SK-N-SH (cell line): ENCODE measurements at regions not wholly inside any gene's neighbourhood (a gene's known extent, or its start where the extent isn't known, plus 50 kb on each side); places are given as distances from the start of the nearest gene placed in this dataset.

Experiments
- CTCF ChIA-PET: fragments of 300-600, 350-600 bp; formaldehyde crosslinking; extraction: SDS; loops from one replicate; lab custom pipeline; 2021; lab: Yijun Ruan, JAX
- POLR2A ChIA-PET: fragments of 350-600 bp; sonication (Branson Sonifier 250); formaldehyde crosslinking; extraction: SDS; loops from one replicate; lab custom pipeline; 2020; ENCODE audit warnings: antibody characterized with exemption, inconsistent platforms; lab: Yijun Ruan, JAX
- DNase-seq: peaks from one replicate; pipeline ENCODE4 v3.0.0; 2012
- H2AFZ ChIP-seq: fragments of 200-600 bp; sonication (generic); 2 replicates; pipeline ENCODE4 v1.8.1; 2016; ENCODE audit warnings: antibody characterized with exemption, mild to moderate bottlenecking, low read depth
- H3F3A ChIP-seq: fragments of 200-600 bp; sonication (generic); replicated peaks from 2 replicates; pipeline ENCODE3; 2016; ENCODE audit warnings: antibody characterized with exemption, mild to moderate bottlenecking; ENCODE audit not compliant: insufficient read depth
- H3K27ac ChIP-seq, 2 experiments: fragments of 200-500 bp in 1 of 2; fragments of 200-600 bp in 1 of 2; sonication (Bioruptor generic) in 1 of 2; sonication (generic), shearing (Covaris generic) in 1 of 2; 2 replicates each; pipeline versions ENCODE4 v1.5.1 to v1.6.1; 2014 to 2016; ENCODE audit warnings: low read depth in 2 of 2, inconsistent platforms in 1 of 2, low read length in 1 of 2, mild to moderate bottlenecking in 1 of 2, mixed read lengths in 1 of 2
- H3K27me3 ChIP-seq: fragments of 200-600 bp; sonication (generic), shearing (Covaris generic); 2 replicates; pipeline ENCODE4 v1.6.1; 2016; ENCODE audit warnings: mixed run types; ENCODE audit not compliant: insufficient read depth
- H3K36me3 ChIP-seq, 2 experiments: fragments of 200-500 bp in 1 of 2; fragments of 200-600 bp in 1 of 2; sonication (Bioruptor generic) in 1 of 2; sonication (generic) in 1 of 2; replicated peaks in 1 of 2; 2 replicates each; pipeline versions ENCODE3 to v1.5.1; 2014 to 2016; ENCODE audit warnings: low read length in 1 of 2, mild to moderate bottlenecking in 1 of 2; ENCODE audit not compliant: insufficient read depth in 2 of 2, control insufficient read depth in 1 of 2
- H3K4me1 ChIP-seq, 2 experiments: fragments of 200-500 bp in 1 of 2; fragments of 200-600 bp in 1 of 2; sonication (Bioruptor generic) in 1 of 2; sonication (generic), shearing (Covaris generic) in 1 of 2; 2 replicates each; pipeline versions ENCODE4 v1.5.1 to v1.6.1; 2014 to 2016; ENCODE audit warnings: low read depth in 1 of 2, low read length in 1 of 2, mixed run types in 1 of 2; ENCODE audit not compliant: insufficient read depth in 2 of 2, control insufficient read depth in 1 of 2
- H3K4me2 ChIP-seq: fragments of 200-600 bp; sonication (generic), shearing (Covaris generic); 2 replicates; pipeline ENCODE4 v1.6.1; 2017; ENCODE audit warnings: mixed run types
- H3K4me3 ChIP-seq, 2 experiments: fragments of 200-500 bp in 1 of 2; fragments of 200-600 bp in 1 of 2; sonication (Bioruptor generic) in 1 of 2; sonication (generic), shearing (Covaris generic) in 1 of 2; 2 replicates each; pipeline versions ENCODE4 v1.5.1 to v1.8.1; 2014 to 2016; ENCODE audit warnings: low read depth in 2 of 2, inconsistent platforms in 1 of 2, low read length in 1 of 2, mild to moderate bottlenecking in 1 of 2, mixed read lengths in 1 of 2, moderate library complexity in 1 of 2
- H3K79me2 ChIP-seq: fragments of 200-600 bp; sonication (generic); 2 replicates; pipeline ENCODE4 v1.8.1; 2017; ENCODE audit warnings: mild to moderate bottlenecking; ENCODE audit not compliant: insufficient read depth
- H3K9ac ChIP-seq: fragments of 200-600 bp; sonication (generic); 2 replicates; pipeline ENCODE4 v1.6.1; 2017; ENCODE audit warnings: mixed run types
- H3K9me2 ChIP-seq: fragments of 200-600 bp; sonication (generic); 2 replicates; pipeline ENCODE4 v1.6.1; 2017; ENCODE audit warnings: mixed run types
- H3K9me3 ChIP-seq: fragments of 200-600 bp; sonication (generic); 2 replicates; pipeline ENCODE4 v1.6.1; 2017; ENCODE audit warnings: mixed run types, mild to moderate bottlenecking, moderate library complexity
- H4K20me1 ChIP-seq: fragments of 200-600 bp; sonication (generic); 2 replicates; pipeline ENCODE4 v1.6.1; 2017; ENCODE audit warnings: mild to moderate bottlenecking, mixed run types; ENCODE audit not compliant: insufficient read depth
- ELF1 ChIP-seq: IDR thresholded peaks from 2 replicates; pipeline ENCODE4 v1.4.0; 2012
- EZH2phosphoT487 ChIP-seq: fragments of 200-600 bp; sonication (generic); IDR thresholded peaks from 2 replicates; pipeline ENCODE4 v1.6.1; 2017; ENCODE audit warnings: low read depth, mixed run types, mild to moderate bottlenecking, antibody characterized with exemption, moderate library complexity, borderline replicate concordance
- FOXJ3 ChIP-seq: sonication (generic); formaldehyde crosslinking; IDR thresholded peaks from 2 replicates; pipeline ENCODE4 v1.5.1; 2020; ENCODE audit warnings: mild to moderate bottlenecking, missing genetic modification reagents
- FOXM1 ChIP-seq: IDR thresholded peaks from 2 replicates; pipeline ENCODE4 v1.4.0; 2012; ENCODE audit warnings: low read depth, mild to moderate bottlenecking
- GATA2 ChIP-seq: sonication (generic); formaldehyde crosslinking; IDR thresholded peaks from 2 replicates; pipeline ENCODE4 v1.5.0; 2020; ENCODE audit warnings: mild to moderate bottlenecking, missing genetic modification reagents
- JUND ChIP-seq: IDR thresholded peaks from 2 replicates; pipeline ENCODE4 v1.4.0; 2012
- MEF2A ChIP-seq: IDR thresholded peaks from 2 replicates; pipeline ENCODE4 v1.4.0; 2012; ENCODE audit warnings: low read depth, borderline replicate concordance
- MXI1 ChIP-seq: IDR thresholded peaks from 2 replicates; pipeline ENCODE4 v1.6.1; 2012; ENCODE audit warnings: mild to moderate bottlenecking, low read depth, low read length, improper control_type of control experiment
- NRF1 ChIP-seq: IDR thresholded peaks from 2 replicates; pipeline ENCODE4 v1.6.1; 2012; ENCODE audit warnings: low read depth, mild to moderate bottlenecking, low read length
- POLR2AphosphoS5 ChIP-seq: IDR thresholded peaks from 2 replicates; pipeline ENCODE4 v1.6.1; 2012; ENCODE audit warnings: low read depth, low read length
- RAD21 ChIP-seq: IDR thresholded peaks from 2 replicates; pipeline ENCODE4 v1.6.1; 2012; ENCODE audit warnings: mild to moderate bottlenecking, low read length
- RXRA ChIP-seq: IDR thresholded peaks from 2 replicates; pipeline ENCODE4 v1.4.0; 2012; ENCODE audit warnings: low read depth, mild to moderate bottlenecking, borderline replicate concordance
- SIN3A ChIP-seq: IDR thresholded peaks from 2 replicates; pipeline ENCODE4 v1.6.1; 2012; ENCODE audit warnings: low read depth, mild to moderate bottlenecking, low read length, moderate library complexity, borderline replicate concordance
- SMC3 ChIP-seq: IDR thresholded peaks from 2 replicates; pipeline ENCODE4 v1.6.1; 2012; ENCODE audit warnings: low read depth, low read length, improper control_type of control experiment
- TAF1 ChIP-seq: IDR thresholded peaks from 2 replicates; pipeline ENCODE4 v1.6.1; 2012; ENCODE audit warnings: low read depth, mild to moderate bottlenecking, low read length, moderate library complexity, borderline replicate concordance
- TCF12 ChIP-seq: IDR thresholded peaks from 2 replicates; pipeline ENCODE4 v1.4.0; 2012
- TEAD4 ChIP-seq: IDR thresholded peaks from 2 replicates; pipeline ENCODE4 v1.4.0; 2012; ENCODE audit warnings: mild to moderate bottlenecking, borderline replicate concordance; ENCODE audit not compliant: insufficient read depth
- YY1 ChIP-seq: IDR thresholded peaks from 2 replicates; pipeline ENCODE4 v1.4.0; 2012; ENCODE audit warnings: low read depth, mild to moderate bottlenecking
- WGBS: methylation state at CpG from one replicate; pipeline ENCODE4 v1.1.6; 2017; ENCODE audit warnings: low lambda C conversion rate; 5-methylcytosine and 5-hydroxymethylcytosine counted together
- TF ChIP-seq, protein P1 (sequence below): fragments of 200-600 bp; sonication (generic); IDR thresholded peaks from 2 replicates; pipeline ENCODE4 v1.6.1; 2017; ENCODE audit warnings: antibody characterized with exemption, mild to moderate bottlenecking, moderate library complexity
- TF ChIP-seq, protein P2 (sequence below): fragments of 150-350 bp; IDR thresholded peaks from 2 replicates; pipeline ENCODE4 v1.6.1; 2017; ENCODE audit warnings: antibody characterized with exemption, low read length, low read depth, borderline replicate concordance
- TF ChIP-seq, protein P3 (sequence below): IDR thresholded peaks from 2 replicates; pipeline ENCODE4 v1.6.1; 2012; ENCODE audit warnings: mild to moderate bottlenecking, low read depth, low read length, moderate library complexity
- TF ChIP-seq, protein P4 (sequence below): IDR thresholded peaks from 2 replicates; pipeline ENCODE4 v1.4.0; 2012; ENCODE audit warnings: low read depth, borderline replicate concordance
- TF ChIP-seq, protein P5 (sequence below): IDR thresholded peaks from 2 replicates; pipeline ENCODE4 v1.4.0; 2012; ENCODE audit warnings: low read depth
- TF ChIP-seq, protein P6 (sequence below): IDR thresholded peaks from 2 replicates; pipeline ENCODE4 v1.4.0; 2012; ENCODE audit warnings: low read depth, borderline replicate concordance

DNA sequence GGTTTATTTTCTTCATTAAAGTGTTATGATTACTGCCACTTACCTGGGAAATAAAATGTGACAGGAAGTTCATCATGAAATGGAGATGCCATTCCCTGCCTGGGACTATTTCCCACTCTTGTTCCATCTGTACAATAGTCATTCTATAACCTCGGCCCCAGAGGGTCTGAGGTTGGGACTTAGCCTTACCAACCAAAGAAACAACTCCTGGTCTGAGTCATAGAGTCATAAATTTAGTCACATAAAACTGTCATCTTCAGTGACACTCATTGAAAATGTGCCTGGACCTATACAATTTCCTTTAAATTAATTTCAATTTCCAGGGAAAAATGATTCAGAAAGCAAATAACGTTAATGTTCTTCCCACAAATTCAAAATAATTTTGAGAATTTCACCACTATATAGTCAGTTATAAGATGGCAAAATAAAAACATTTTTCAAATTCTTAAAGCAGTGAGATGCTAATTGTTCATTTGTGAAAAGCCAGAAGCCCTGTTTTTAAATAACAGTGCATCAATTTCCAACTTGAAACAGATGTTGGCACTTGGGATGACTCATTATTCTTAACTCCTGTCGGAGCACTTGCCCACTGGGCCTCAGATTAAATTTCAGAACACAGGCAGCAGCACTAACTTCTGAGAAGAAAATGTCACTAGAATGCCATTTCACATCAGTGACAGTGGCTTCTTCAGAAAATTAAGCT, 201.2 kb upstream of the SMLR1 start:
- Histone ChIP-seq H3K36me3 (peaks cover 0 to 5% of the 10 kb centered on the region in 2 experiments), H2AFZ (no peak overlapping the region), H4K20me1 (no peaks in the 10 kb centered on the region), H3K27ac (peak overlapping the region; percentile 68 to 72; a peak in 3 of 4 replicates), H3K4me2 (peak overlapping the region; percentile 5; the same call in 1 of the 2 replicates), H3K79me2 (no peaks in the 10 kb centered on the region), H3K9ac (no peak overlapping the region), H3K9me3 (peaks cover 9% of the 10 kb centered on the region; the same call in 1 of the 2 replicates), H3K4me3 (no peak overlapping the region), H3K4me1 (peaks cover 0 to 6% of the 10 kb centered on the region in 2 experiments; a peak in 1 of 4 replicates), H3K9me2 (no peaks in the 10 kb centered on the region), H3K27me3 (no peaks in the 10 kb centered on the region), H3F3A (peaks cover 37% of the 10 kb centered on the region)
- WGBS: 5% methylated on average over 3 of the region's 3 CpGs
- DNase-seq: no peak
- ChIA-PET POLR2A (no interaction called here), CTCF (no interaction called here)
- TF ChIP-seq RAD21 (no peak), SIN3A (0 out of 2 replicates have a peak, but pooled peaks have one; percentile 12), FOXJ3 (CRISPR knock-in tag) (no peak), GATA2 (no peak), FOXM1 (peak; percentile 58), RXRA (no peak; the same call in 1 of the 2 replicates), ELF1 (no peak), NRF1 (no peak), POLR2AphosphoS5 (peak; percentile 38; the same call in 1 of the 2 replicates), YY1 (no peak), EZH2phosphoT487 (no peak), JUND (peak; percentile 75), SMC3 (no peak), MXI1 (no peak), MEF2A (no peak), TAF1 (no peak), TCF12 (peak; percentile 95), TEAD4 (0 out of 2 replicates have a peak, but pooled peaks have one; percentile 31)
- TF ChIP-seq, protein P1, sequence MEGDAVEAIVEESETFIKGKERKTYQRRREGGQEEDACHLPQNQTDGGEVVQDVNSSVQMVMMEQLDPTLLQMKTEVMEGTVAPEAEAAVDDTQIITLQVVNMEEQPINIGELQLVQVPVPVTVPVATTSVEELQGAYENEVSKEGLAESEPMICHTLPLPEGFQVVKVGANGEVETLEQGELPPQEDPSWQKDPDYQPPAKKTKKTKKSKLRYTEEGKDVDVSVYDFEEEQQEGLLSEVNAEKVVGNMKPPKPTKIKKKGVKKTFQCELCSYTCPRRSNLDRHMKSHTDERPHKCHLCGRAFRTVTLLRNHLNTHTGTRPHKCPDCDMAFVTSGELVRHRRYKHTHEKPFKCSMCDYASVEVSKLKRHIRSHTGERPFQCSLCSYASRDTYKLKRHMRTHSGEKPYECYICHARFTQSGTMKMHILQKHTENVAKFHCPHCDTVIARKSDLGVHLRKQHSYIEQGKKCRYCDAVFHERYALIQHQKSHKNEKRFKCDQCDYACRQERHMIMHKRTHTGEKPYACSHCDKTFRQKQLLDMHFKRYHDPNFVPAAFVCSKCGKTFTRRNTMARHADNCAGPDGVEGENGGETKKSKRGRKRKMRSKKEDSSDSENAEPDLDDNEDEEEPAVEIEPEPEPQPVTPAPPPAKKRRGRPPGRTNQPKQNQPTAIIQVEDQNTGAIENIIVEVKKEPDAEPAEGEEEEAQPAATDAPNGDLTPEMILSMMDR: no peak
- TF ChIP-seq, protein P2, sequence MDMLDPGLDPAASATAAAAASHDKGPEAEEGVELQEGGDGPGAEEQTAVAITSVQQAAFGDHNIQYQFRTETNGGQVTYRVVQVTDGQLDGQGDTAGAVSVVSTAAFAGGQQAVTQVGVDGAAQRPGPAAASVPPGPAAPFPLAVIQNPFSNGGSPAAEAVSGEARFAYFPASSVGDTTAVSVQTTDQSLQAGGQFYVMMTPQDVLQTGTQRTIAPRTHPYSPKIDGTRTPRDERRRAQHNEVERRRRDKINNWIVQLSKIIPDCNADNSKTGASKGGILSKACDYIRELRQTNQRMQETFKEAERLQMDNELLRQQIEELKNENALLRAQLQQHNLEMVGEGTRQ: no peak
- TF ChIP-seq, protein P3, sequence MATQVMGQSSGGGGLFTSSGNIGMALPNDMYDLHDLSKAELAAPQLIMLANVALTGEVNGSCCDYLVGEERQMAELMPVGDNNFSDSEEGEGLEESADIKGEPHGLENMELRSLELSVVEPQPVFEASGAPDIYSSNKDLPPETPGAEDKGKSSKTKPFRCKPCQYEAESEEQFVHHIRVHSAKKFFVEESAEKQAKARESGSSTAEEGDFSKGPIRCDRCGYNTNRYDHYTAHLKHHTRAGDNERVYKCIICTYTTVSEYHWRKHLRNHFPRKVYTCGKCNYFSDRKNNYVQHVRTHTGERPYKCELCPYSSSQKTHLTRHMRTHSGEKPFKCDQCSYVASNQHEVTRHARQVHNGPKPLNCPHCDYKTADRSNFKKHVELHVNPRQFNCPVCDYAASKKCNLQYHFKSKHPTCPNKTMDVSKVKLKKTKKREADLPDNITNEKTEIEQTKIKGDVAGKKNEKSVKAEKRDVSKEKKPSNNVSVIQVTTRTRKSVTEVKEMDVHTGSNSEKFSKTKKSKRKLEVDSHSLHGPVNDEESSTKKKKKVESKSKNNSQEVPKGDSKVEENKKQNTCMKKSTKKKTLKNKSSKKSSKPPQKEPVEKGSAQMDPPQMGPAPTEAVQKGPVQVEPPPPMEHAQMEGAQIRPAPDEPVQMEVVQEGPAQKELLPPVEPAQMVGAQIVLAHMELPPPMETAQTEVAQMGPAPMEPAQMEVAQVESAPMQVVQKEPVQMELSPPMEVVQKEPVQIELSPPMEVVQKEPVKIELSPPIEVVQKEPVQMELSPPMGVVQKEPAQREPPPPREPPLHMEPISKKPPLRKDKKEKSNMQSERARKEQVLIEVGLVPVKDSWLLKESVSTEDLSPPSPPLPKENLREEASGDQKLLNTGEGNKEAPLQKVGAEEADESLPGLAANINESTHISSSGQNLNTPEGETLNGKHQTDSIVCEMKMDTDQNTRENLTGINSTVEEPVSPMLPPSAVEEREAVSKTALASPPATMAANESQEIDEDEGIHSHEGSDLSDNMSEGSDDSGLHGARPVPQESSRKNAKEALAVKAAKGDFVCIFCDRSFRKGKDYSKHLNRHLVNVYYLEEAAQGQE: no peak
- TF ChIP-seq, protein P4, sequence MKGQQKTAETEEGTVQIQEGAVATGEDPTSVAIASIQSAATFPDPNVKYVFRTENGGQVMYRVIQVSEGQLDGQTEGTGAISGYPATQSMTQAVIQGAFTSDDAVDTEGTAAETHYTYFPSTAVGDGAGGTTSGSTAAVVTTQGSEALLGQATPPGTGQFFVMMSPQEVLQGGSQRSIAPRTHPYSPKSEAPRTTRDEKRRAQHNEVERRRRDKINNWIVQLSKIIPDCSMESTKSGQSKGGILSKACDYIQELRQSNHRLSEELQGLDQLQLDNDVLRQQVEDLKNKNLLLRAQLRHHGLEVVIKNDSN: no peak
- TF ChIP-seq, protein P5, sequence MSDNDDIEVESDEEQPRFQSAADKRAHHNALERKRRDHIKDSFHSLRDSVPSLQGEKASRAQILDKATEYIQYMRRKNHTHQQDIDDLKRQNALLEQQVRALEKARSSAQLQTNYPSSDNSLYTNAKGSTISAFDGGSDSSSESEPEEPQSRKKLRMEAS: 0 out of 2 replicates have a peak, but pooled peaks have one; percentile 18
- TF ChIP-seq, protein P6, sequence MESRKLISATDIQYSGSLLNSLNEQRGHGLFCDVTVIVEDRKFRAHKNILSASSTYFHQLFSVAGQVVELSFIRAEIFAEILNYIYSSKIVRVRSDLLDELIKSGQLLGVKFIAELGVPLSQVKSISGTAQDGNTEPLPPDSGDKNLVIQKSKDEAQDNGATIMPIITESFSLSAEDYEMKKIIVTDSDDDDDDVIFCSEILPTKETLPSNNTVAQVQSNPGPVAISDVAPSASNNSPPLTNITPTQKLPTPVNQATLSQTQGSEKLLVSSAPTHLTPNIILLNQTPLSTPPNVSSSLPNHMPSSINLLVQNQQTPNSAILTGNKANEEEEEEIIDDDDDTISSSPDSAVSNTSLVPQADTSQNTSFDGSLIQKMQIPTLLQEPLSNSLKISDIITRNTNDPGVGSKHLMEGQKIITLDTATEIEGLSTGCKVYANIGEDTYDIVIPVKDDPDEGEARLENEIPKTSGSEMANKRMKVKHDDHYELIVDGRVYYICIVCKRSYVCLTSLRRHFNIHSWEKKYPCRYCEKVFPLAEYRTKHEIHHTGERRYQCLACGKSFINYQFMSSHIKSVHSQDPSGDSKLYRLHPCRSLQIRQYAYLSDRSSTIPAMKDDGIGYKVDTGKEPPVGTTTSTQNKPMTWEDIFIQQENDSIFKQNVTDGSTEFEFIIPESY: no peak
